ENCODE measurements at regions not wholly inside any gene's neighbourhood (a gene's known extent, or its start where the extent isn't known, plus 50 kb on each side); places are given as distances from the start of the nearest gene placed in this dataset.

- Histone ChIP-seq H3K27ac (ENCODE audit: low read depth in 1 of 2, low read length in 2 of 2) (no peak overlapping the region), H3K9ac (ENCODE audit: low read depth in 1 of 2, low read length in 2 of 2) (no peak overlapping the region), H3K36me3 (ENCODE audit: control insufficient read depth in 4 of 4, insufficient read depth in 3 of 4, low read depth in 1 of 4, low read length in 3 of 4) (no peaks in the 10 kb centered on the region), H3K4me3 (ENCODE audit: low read depth in 1 of 3, low read length in 3 of 3) (peak overlapping the region in 1 of 3 donors; percentile 15), H3K4me1 (ENCODE audit: control insufficient read depth in 4 of 4, insufficient read depth in 4 of 4, low read length in 3 of 4) (peaks cover 2 to 12% (median 9%) of the 10 kb centered on the region in 4 donors), H3K9me3 (ENCODE audit: control insufficient read depth in 4 of 4, low read length in 3 of 4) (no peaks in the 10 kb centered on the region), H3K27me3 (ENCODE audit: control insufficient read depth in 4 of 4, insufficient read depth in 4 of 4, low read length in 3 of 4) (no peaks in the 10 kb centered on the region)
- TF ChIP-seq GABPA (IDR thresholded peaks at IDR 0.05 in 1 of 2, conservative IDR thresholded peaks at IDR 0.05 in 1 of 2) (no peak), HNF4G (IDR thresholded peaks at IDR 0.05) (peak; percentile 46), HNF4A (conservative IDR thresholded peaks at IDR 0.05) (peak; percentile 80 to 81), RAD21 (IDR thresholded peaks at IDR 0.05) (peak; percentile 61 to 64), ZBTB33 (IDR thresholded peaks at IDR 0.05) (no peak), MAX (IDR thresholded peaks at IDR 0.05) (peak; percentile 34), RXRA (IDR thresholded peaks at IDR 0.05) (peak in 1 of 2 donors; percentile 31), FOXA2 (IDR thresholded peaks at IDR 0.05) (no peak), FOXA1 (IDR thresholded peaks at IDR 0.05) (no peak), SP1 (IDR thresholded peaks at IDR 0.05) (peak; percentile 58), REST (IDR thresholded peaks at IDR 0.05) (peak; percentile 73), YY1 (IDR thresholded peaks at IDR 0.05) (peak; percentile 80), NR2F2 (IDR thresholded peaks at IDR 0.05) (no peak), EGR1 (IDR thresholded peaks at IDR 0.05; ENCODE audit: low read depth in 2 of 2) (no peak), ATF3 (IDR thresholded peaks at IDR 0.05) (no peak), CTCF (IDR thresholded peaks at IDR 0.05; ENCODE audit: low read depth, low read length, missing input control) (peak; percentile 36)
- 5% methylated on average over 14 of the region's 14 CpGs for WGBS
- DNase-seq (ENCODE audit: low spot score), result peak; percentile 42
Measured at GRCh38 chrX:65196758-65197360, 220.6 kb upstream of the ZC4H2 start.
